Glomerular visceral epithelial cell (primary cell): ENCODE measurements at regions not wholly inside any gene's neighbourhood (a gene's known extent, or its start where the extent isn't known, plus 50 kb on each side); places are given as distances from the start of the nearest gene placed in this dataset.
"Not testable (repeated sequence)": the region's sequence is repeated elsewhere in the genome, so short reads cannot be mapped to it uniquely, and the experiment has no call there.

Source experiments
- DNase-seq: peaks from one replicate; pipeline ENCODE4 v3.0.0-alpha.2; 2016; ENCODE audit errors: extremely low spot score

DNA sequence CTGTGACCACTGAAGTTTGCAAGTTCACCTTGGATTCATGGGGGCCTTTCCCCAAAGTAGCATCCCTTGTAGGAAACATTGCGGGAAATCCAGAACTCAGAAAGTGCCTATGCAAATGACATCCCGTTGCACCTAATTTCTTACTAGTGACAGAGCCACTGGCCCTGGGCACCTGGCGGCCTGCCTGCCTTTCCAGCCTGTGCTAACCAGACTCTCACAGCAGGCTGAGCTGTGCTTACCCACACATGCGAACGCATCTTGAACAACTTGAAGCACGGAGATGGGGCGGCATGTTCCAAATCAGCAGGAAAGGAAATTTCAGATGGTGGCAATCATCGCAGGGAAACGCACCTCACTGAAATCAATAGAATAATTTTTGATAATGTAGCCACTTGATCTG lies 405.8 kb downstream of the TMEM182 start:
- DNase-seq, result no peak

DNA sequence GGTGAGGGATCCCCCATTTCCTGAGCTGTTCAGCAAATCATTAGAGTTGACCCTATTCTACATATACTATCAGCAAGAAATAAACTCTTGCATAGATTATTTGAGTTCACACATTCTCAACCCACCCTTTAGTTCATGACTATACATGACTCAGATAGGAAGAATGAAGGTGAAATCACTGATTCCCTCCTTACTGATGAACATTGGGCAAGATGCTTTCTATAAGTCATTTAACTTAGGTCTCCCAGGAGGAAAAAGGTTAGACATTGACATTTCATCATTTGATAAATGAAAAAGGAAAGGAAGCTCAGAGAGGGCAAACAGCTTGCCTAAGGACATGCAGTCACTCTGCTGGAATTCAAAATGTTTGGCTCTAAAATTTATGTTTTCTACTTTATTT lies 408.0 kb downstream of the TMEM182 start:
- DNase-seq, result peak; percentile 10

DNA sequence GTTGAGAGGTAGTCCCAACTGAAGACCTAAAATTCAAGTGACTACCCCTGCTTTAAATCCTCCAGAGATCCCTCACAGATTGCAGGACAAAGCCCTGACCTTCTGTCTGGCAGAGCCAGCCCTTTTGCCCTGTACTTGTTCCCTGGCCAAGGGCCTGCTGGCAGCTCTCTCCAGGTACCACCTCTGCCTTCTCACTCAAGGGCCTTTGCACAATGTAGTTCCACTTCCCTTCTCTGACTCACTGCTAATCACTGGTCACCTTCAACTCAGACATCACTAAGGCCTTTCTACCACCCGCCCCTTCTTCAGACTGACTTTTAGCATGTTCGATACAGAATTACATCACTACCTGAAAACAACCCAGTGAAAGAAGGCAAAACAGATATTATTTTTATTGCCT lies 411.0 kb downstream of the TMEM182 start:
- no peak for DNase-seq

- DNase-seq, result peak; percentile 58
Measured at GRCh38 chr2:103174711-103175110, 412.9 kb downstream of the TMEM182 start.

GRCh38 chr2:103176294-103176915 lies 414.6 kb downstream of the TMEM182 start:
- no peak for DNase-seq

- DNase-seq, result peak; percentile 43
Measured at GRCh38 chr2:103179798-103180197, 418.0 kb downstream of the TMEM182 start.

- no peak for DNase-seq
Measured at GRCh38 chr2:103183061-103183460, 421.2 kb downstream of the TMEM182 start.

GRCh38 chr2:103196802-103197201 lies 435.0 kb downstream of the TMEM182 start:
- DNase-seq, result no peak

DNA sequence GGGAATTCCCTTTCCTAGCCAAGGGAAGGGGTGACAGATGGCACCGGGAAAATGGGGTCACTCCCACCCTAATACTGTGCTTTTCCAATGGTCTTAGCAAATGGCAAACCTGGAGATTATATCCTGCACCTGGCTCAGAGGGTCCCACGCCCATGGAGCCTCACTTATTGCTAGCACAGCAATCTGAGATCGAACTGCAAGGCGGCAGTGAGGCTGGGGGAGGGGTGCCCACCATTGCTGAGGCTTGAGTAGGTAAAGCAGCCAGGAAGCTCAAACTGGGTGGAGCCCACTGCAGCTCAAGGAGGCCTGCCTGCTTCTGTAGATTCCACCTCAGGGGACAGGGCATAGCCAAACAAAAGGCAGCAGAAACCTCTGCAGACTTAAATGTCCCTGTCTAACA lies 438.9 kb downstream of the TMEM182 start:
- not testable (repeated sequence) for DNase-seq

DNA sequence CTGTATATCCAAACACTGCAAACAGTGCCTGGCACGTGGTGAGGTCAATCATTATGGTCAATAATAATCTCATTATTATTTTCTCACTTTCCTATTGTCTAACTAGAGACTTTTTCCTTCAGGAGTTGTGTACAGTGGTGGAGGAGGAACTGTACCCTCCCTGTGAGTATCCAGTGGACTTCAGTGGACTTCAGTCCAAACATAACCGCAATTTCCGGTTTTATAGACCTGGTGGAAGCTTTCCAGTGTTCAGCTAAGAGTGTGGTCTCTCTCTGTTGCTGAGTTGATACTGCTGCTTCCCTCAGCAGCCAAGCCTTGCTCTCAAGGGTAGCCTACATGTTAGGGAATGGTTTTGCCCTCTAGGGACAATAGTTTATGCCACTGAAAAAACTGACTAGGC lies 447.1 kb downstream of the TMEM182 start:
- no peak for DNase-seq

GRCh38 chr2:103213028-103213542 lies 451.3 kb downstream of the TMEM182 start:
- DNase-seq, result no peak

- DNase-seq, result no peak
Measured at GRCh38 chr2:103218516-103218915, 456.7 kb downstream of the TMEM182 start.

DNA sequence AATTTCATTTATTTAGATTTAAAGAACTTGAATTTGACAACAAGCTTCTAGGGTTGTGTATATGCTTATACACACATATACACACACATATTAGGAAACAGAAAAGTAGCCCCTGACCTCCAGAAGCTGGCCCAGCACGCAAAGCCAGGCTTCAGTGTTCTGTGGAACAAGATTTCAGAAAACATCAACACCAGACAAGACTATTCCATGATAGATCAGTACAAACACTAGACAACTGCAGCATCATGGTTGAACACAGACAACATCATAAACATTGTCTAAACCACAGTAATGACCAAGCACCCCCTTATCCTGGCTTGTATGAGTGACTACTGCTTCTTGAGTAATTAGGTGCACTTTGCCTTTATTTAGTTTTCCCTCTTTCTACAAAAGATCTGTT lies 457.6 kb downstream of the TMEM182 start:
- no peak for DNase-seq

GRCh38 chr2:103222969-103223368 lies 461.1 kb downstream of the TMEM182 start:
- DNase-seq, result no peak

DNA sequence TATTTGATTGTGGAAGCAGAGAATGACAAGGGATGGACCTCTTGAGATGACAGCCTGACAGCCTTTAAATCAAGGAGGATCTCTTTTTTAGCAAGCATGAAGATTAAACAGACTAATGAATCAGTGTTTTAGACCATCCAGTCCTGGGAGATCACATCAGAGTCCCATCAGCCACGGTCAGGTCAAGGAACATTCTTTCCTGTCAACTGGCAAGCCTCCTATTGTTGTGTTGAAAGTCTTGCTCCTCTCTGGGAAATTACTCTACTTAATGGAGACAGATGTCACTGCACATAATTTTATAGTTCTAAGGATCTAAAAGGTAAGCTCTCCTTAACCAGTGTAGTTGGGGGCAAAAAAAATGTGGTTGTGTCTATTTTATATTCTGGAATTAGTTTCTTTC lies 469.0 kb downstream of the TMEM182 start:
- no peak for DNase-seq

- DNase-seq, result no peak
Measured at GRCh38 chr2:103232865-103233264, 471.0 kb downstream of the TMEM182 start.

GRCh38 chr2:103233691-103234090 lies 471.9 kb downstream of the TMEM182 start:
- DNase-seq, result no peak

DNA sequence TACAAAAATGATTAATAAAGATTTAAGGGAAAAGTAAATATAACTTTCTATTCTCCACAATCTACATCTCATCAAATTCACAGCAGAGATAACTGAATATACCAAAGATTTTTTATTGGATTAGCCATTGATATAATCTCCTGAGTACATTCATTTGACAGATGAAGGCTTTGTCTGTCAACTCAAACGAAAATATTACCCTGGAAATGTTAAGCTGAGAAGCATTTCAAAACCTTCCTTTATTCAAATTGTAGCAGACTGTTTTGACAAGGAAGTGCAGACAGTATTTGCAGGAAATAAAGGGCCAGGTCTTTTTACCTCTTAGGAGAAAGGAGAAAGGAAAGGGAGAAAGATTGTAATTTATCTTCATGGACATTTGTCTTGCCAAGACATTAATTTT lies 473.5 kb downstream of the TMEM182 start:
- DNase-seq, result no peak

DNA sequence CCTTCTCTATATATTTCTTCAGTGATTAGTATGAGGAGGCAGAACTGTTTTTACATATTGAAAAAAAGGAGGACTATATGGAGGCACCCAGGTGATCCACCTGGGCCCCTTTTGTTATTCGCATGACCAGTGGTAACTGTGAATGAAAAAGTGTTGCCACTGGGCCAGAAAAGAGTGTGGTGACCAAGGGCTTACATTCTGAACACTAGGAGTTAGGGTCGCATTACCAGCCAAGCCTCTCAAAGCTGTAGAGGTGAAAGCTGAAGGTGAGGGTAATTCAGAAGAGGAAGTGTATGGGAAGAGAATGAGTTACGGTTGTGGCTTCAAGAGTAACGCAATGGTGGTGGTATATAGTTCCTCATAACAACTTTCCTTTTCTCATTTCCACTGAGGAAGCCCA lies 487.6 kb downstream of the TMEM182 start:
- no peak for DNase-seq

DNA sequence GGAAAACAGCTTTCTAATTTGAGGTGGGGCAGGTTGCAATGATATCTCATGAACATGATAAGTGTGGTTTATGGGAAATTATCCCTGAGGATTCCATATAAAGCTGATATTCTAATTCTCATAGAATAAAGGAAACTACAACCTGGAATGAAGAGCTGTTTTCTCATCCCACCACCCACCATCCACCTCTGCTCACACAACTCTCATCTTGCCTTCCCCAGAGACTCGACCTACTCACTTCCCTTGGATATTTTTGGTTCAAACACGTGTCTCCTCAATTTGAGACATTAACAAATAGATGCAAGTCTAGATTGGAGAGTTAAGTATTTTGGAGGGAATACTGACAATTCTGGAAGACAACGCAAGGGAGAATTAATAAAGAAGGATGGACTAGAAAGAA lies 490.9 kb downstream of the TMEM182 start:
- no peak for DNase-seq

DNA sequence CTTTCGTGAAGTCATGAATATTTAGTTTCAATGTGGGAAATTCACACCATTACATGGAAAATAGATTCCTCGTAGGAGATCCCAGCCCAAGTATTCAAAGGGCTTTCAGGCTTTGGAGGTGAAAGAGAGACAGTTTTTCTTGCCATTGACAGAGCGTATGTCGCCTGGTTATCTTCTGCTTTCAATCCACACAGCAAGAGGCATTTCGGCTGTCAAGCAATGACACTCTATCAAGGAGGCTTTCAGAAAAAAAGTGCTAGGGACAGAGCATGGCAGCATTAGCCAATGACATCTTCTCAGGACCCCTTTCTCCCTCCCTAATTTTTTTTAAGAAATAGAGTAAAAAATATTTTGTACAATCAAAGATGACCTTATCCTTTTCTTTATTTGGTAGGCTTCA lies 492.8 kb downstream of the TMEM182 start:
- no peak for DNase-seq

- no peak for DNase-seq
Measured at GRCh38 chr2:103264058-103264768, 502.4 kb downstream of the TMEM182 start.

DNA sequence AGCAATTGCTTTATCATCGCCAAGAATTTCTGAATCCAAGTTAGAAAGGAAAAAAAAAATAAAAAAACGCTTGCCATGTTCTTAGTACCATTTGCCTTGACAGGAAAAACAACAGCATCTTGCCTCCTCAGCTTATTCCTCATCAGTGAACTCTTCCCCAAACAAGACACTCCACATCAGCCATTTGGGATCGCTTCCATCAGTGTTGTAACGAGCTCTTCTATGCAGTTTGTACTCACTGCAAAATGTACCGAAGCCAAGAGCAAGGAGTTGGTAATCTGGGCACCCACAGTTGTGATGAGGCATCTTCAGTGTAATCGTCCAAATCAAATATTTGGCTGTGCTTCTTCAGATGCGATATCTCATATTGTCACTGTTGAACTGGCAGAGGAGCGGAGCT lies 503.7 kb downstream of the TMEM182 start:
- DNase-seq, result no peak
